ENCODE measurements at regions not wholly inside any gene's neighbourhood (a gene's known extent, or its start where the extent isn't known, plus 50 kb on each side); places are given as distances from the start of the nearest gene placed in this dataset.

DNA sequence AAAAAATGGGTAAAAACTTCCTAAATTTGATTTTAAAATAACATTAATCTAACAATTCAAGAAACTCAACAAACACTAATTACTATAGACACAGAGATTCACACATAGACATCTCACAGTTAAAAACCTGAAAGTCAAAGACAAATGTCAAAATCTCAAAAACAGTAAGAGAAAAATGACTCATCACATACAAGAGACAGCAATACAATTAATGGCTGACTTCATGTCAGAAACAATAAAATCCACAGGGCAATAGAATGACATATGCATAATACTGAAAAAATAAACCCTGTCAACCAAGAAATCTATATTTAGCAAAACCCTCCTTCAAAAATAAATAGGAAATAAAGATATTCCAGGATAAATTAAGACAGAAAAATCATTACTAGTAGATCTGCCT lies 200.4 kb downstream of the CEMIP2 start:
- no peaks in the 10 kb centered on the region for H3K27me3 ChIP-seq (ENCODE audit: insufficient read depth, low read depth)
- H4K20me1 ChIP-seq (ENCODE audit: insufficient read depth) = no peaks in the 10 kb centered on the region
- no peaks in the 10 kb centered on the region for H3K79me2 ChIP-seq (ENCODE audit: insufficient read depth, low read depth)
- no peaks in the 10 kb centered on the region for H3K4me1 ChIP-seq (ENCODE audit: low read depth, poor library complexity, severe bottlenecking)
- TF ChIP-seq, protein P1, sequence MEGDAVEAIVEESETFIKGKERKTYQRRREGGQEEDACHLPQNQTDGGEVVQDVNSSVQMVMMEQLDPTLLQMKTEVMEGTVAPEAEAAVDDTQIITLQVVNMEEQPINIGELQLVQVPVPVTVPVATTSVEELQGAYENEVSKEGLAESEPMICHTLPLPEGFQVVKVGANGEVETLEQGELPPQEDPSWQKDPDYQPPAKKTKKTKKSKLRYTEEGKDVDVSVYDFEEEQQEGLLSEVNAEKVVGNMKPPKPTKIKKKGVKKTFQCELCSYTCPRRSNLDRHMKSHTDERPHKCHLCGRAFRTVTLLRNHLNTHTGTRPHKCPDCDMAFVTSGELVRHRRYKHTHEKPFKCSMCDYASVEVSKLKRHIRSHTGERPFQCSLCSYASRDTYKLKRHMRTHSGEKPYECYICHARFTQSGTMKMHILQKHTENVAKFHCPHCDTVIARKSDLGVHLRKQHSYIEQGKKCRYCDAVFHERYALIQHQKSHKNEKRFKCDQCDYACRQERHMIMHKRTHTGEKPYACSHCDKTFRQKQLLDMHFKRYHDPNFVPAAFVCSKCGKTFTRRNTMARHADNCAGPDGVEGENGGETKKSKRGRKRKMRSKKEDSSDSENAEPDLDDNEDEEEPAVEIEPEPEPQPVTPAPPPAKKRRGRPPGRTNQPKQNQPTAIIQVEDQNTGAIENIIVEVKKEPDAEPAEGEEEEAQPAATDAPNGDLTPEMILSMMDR (conservative IDR thresholded peaks at IDR 0.05; ENCODE audit: low read depth, low read length) = no peak
- H3K36me3 ChIP-seq (ENCODE audit: insufficient read depth) = no peaks in the 10 kb centered on the region
- no peak overlapping the region for H2AFZ ChIP-seq (ENCODE audit: low read depth)
- no peak overlapping the region for H3K4me2 ChIP-seq
- no peak overlapping the region for H3K9ac ChIP-seq
- H3K4me3 ChIP-seq (IDR thresholded peaks at IDR 0.05; ENCODE audit: insufficient read depth, low read depth, low read length) = no peak overlapping the region
- no peak overlapping the region for H3K27ac ChIP-seq

DNA sequence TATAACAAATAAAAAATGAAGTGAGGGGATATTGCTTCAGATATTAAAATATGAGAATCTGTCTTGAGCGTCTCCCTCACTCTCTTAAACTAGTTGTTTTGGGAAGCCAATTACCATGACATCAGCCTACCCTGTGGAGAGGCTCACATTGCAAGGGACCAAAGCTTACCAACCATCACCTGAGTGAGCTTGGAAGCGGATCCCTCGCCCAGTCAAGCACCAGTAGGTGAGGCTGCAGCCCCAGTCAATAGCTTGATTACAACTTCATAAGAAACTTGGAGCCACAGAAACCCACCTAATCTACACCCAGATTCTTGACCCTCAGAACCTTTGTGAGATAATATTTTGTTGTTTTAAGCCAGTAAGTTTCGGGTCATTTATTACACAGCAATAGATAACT lies 206.2 kb downstream of the CEMIP2 start:
- TF ChIP-seq, protein P1 (conservative IDR thresholded peaks at IDR 0.05; ENCODE audit: low read depth, low read length) = no peak
- H3K27ac ChIP-seq = no peak overlapping the region
- no peak overlapping the region for H3K4me3 ChIP-seq (IDR thresholded peaks at IDR 0.05; ENCODE audit: insufficient read depth, low read depth, low read length)
- no peaks in the 10 kb centered on the region for H3K79me2 ChIP-seq (ENCODE audit: insufficient read depth, low read depth)
- H3K36me3 ChIP-seq (ENCODE audit: insufficient read depth) = no peaks in the 10 kb centered on the region
- no peak overlapping the region for H2AFZ ChIP-seq (ENCODE audit: low read depth)
- no peaks in the 10 kb centered on the region for H4K20me1 ChIP-seq (ENCODE audit: insufficient read depth)
- no peaks in the 10 kb centered on the region for H3K27me3 ChIP-seq (ENCODE audit: insufficient read depth, low read depth)
- H3K4me1 ChIP-seq (ENCODE audit: low read depth, poor library complexity, severe bottlenecking) = no peaks in the 10 kb centered on the region
- no peak overlapping the region for H3K4me2 ChIP-seq
- H3K9ac ChIP-seq = no peak overlapping the region

DNA sequence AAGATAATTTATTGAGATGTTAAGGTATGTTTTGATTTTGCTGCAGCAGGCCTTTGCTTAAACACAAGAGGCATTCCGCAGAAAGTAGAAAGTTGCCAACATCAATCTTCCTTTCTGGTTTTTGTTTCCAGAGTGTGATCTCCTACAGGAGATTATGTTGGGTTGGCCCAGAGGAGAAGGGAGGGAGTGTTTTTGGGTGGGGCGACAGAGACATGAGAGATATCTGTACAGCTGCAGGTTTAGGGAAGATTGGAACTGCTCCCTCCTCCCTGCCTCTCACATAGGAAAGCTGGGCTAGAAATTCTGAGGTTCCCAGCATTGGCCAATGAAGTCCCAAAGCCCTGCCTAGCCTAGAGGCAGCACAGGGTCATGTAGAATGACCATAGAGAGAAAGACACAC lies 211.0 kb downstream of the CEMIP2 start:
- Histone ChIP-seq H3K4me3 (IDR thresholded peaks at IDR 0.05; ENCODE audit: insufficient read depth, low read depth, low read length) (no peak overlapping the region), H3K9ac (no peak overlapping the region), H3K4me2 (no peak overlapping the region), H2AFZ (ENCODE audit: low read depth) (no peak overlapping the region), H4K20me1 (ENCODE audit: insufficient read depth) (no peaks in the 10 kb centered on the region), H3K4me1 (ENCODE audit: low read depth, poor library complexity, severe bottlenecking) (no peaks in the 10 kb centered on the region), H3K79me2 (ENCODE audit: insufficient read depth, low read depth) (no peaks in the 10 kb centered on the region), H3K27ac (no peak overlapping the region), H3K27me3 (ENCODE audit: insufficient read depth, low read depth) (no peaks in the 10 kb centered on the region), H3K36me3 (ENCODE audit: insufficient read depth) (no peaks in the 10 kb centered on the region)
- TF ChIP-seq, protein P1 (conservative IDR thresholded peaks at IDR 0.05; ENCODE audit: low read depth, low read length) = no peak

DNA sequence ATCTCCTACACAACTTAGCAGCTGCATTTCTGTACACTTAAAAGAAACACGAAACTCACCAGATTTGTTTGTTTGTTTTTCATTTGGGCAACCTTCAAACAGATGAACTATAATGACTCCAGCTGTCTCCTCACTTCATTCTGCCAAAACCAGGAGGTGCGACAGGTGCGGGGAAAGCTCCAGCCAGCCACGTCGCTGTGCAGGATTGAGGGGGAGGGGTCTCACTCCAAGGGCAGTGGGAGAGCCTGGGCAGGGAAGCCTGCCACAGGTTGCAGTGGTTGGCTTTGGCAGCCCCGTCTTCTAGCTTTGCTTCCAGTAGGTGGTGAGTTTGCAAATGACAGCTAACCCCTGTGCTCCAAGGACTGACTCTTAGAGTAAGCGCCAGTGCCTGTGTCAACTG lies 215.8 kb downstream of the CEMIP2 start:
- Histone ChIP-seq H3K27ac (no peak overlapping the region), H2AFZ (ENCODE audit: low read depth) (no peak overlapping the region), H3K4me2 (no peak overlapping the region), H3K27me3 (ENCODE audit: insufficient read depth, low read depth) (no peaks in the 10 kb centered on the region), H3K79me2 (ENCODE audit: insufficient read depth, low read depth) (no peaks in the 10 kb centered on the region), H3K9ac (no peak overlapping the region), H3K36me3 (ENCODE audit: insufficient read depth) (no peaks in the 10 kb centered on the region), H4K20me1 (ENCODE audit: insufficient read depth) (no peaks in the 10 kb centered on the region), H3K4me3 (IDR thresholded peaks at IDR 0.05; ENCODE audit: insufficient read depth, low read depth, low read length) (no peak overlapping the region), H3K4me1 (ENCODE audit: low read depth, poor library complexity, severe bottlenecking) (no peaks in the 10 kb centered on the region)
- TF ChIP-seq, protein P1 (conservative IDR thresholded peaks at IDR 0.05; ENCODE audit: low read depth, low read length) = no peak

DNA sequence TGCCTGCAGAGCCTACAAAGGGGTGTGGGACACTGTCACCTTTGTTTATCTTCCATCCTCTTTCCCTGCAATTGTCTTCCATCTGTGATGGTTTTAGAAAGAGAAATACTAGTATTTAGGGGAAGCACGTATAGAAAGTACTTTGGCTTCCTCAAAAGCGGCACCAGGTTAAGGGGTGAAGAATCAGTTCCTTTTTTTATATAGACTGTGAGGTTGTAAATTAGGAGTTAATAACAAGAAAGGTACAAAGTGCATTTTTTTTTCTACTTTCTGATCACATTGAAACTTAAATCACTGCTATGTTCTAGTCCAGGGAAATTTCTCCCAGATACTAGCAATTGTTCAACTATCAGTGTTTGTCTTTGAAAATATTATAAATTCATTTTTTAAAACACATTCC lies 219.3 kb downstream of the CEMIP2 start:
- TF ChIP-seq, protein P1 (conservative IDR thresholded peaks at IDR 0.05; ENCODE audit: low read depth, low read length) = no peak
- Histone ChIP-seq H3K9ac (no peak overlapping the region), H3K79me2 (ENCODE audit: insufficient read depth, low read depth) (no peaks in the 10 kb centered on the region), H3K27ac (no peak overlapping the region), H2AFZ (ENCODE audit: low read depth) (no peak overlapping the region), H3K27me3 (ENCODE audit: insufficient read depth, low read depth) (no peaks in the 10 kb centered on the region), H3K4me1 (ENCODE audit: low read depth, poor library complexity, severe bottlenecking) (no peaks in the 10 kb centered on the region), H3K4me2 (no peak overlapping the region), H3K36me3 (ENCODE audit: insufficient read depth) (no peaks in the 10 kb centered on the region), H3K4me3 (IDR thresholded peaks at IDR 0.05; ENCODE audit: insufficient read depth, low read depth, low read length) (no peak overlapping the region), H4K20me1 (ENCODE audit: insufficient read depth) (no peaks in the 10 kb centered on the region)
